ENCODE measurements at regions not wholly inside any gene's neighbourhood (a gene's known extent, or its start where the extent isn't known, plus 50 kb on each side); places are given as distances from the start of the nearest gene placed in this dataset.

DNA sequence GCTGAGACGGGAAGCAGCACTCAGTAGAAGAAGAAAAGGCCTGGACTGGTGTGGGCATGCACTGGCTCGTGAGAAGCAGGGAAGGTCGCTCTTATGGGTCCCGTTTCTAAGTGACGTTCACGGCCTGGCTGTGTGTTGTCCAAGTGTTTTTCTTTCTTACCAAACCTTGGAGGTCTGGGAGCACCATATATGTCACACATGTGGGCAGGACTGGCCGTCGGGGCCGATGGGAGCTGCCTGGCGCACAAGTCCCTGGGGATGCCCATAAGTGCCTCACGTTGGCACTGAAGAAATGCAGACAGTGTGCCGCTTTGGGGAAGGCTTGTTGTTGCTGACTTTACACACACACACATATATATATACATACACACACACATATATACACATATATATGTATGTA lies 86.0 kb upstream of the DUSP22 start:
- 4% methylated on average over 11 of the region's 12 CpGs for WGBS (ENCODE audit: low lambda C conversion rate)
- CTCF ChIA-PET, result interaction anchor here (0.7 kb wide), 1 partner anchor 887 kb away, joined by 3 read pairs; no protein-coding TSS in a partner anchor
- no peaks in the 10 kb centered on the region for H3K79me2 ChIP-seq (ENCODE audit: insufficient read depth)
- no peaks in the 10 kb centered on the region for H3F3A ChIP-seq (replicated peaks; ENCODE audit: insufficient read depth)
- no peak for DNase-seq
- peaks cover 95% of the 10 kb centered on the region for H3K27me3 ChIP-seq (ENCODE audit: insufficient read depth)
- H4K20me1 ChIP-seq (ENCODE audit: insufficient read depth), result no peaks in the 10 kb centered on the region
- no peaks in the 10 kb centered on the region for H3K9me3 ChIP-seq
- no peaks in the 10 kb centered on the region for H3K9me2 ChIP-seq
- H3K4me2 ChIP-seq, result no peak overlapping the region
- POLR2A ChIA-PET, result no interaction called here
- H3K36me3 ChIP-seq (replicated peaks in 1 of 2; ENCODE audit: control insufficient read depth in 1 of 2, insufficient read depth in 2 of 2, low read length in 1 of 2), result no peaks in the 10 kb centered on the region
- no peaks in the 10 kb centered on the region for H3K4me1 ChIP-seq (ENCODE audit: control insufficient read depth in 1 of 2, insufficient read depth in 2 of 2, low read depth in 1 of 2, low read length in 1 of 2)
- no peak overlapping the region for H3K27ac ChIP-seq (ENCODE audit: low read depth in 2 of 2, low read length in 1 of 2)
- TF ChIP-seq RAD21 (IDR thresholded peaks at IDR 0.05; ENCODE audit: low read length) (no peak), NFIC (IDR thresholded peaks at IDR 0.05; ENCODE audit: borderline replicate concordance) (no peak), TCF12 (IDR thresholded peaks at IDR 0.05) (no peak), EZH2phosphoT487 (IDR thresholded peaks at IDR 0.05; ENCODE audit: borderline replicate concordance, low read depth) (no peak), IRF3 (IDR thresholded peaks at IDR 0.05; ENCODE audit: low read depth, low read length) (no peak), RFX5 (IDR thresholded peaks at IDR 0.05; ENCODE audit: low read length) (no peak), GABPA (IDR thresholded peaks at IDR 0.05; ENCODE audit: low read depth) (no peak), CTCF (IDR thresholded peaks at IDR 0.05) (no peak)
- no peak overlapping the region for H2AFZ ChIP-seq (ENCODE audit: low read depth)
- no peak overlapping the region for H3K9ac ChIP-seq
- H3K4me3 ChIP-seq (ENCODE audit: low read depth in 2 of 2, low read length in 1 of 2), result no peak overlapping the region

DNA sequence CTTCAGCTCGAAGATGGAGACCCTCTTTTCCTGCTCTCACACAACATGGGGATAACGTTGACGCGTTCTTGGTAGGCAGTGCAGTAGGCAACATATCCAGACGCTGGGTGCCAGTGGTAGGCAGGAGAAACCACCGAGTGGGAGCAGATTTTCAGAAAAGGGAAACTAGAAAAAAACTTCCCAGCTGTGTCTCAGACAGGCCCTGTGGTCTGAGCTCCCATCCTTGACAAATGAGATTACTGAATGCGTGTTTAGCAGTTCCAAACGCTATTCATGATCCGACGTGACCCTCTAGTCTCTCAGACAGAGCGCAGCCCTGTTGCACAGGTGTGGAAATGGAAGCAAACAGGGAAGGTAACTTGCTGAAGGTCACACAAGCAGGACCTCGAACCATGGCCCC lies 83.9 kb upstream of the DUSP22 start:
- no peak for DNase-seq
- H4K20me1 ChIP-seq (ENCODE audit: insufficient read depth), result no peaks in the 10 kb centered on the region
- 23% methylated on average over 12 of the region's 12 CpGs for WGBS (ENCODE audit: low lambda C conversion rate)
- H3F3A ChIP-seq (replicated peaks; ENCODE audit: insufficient read depth), result no peaks in the 10 kb centered on the region
- ChIA-PET CTCF (interaction anchor here (0.8 kb wide), 1 partner anchor 8 kb away, joined by 3 read pairs; no protein-coding TSS in a partner anchor), POLR2A (no interaction called here)
- TF ChIP-seq PBX3 (IDR thresholded peaks at IDR 0.05) (no peak), CTCF (IDR thresholded peaks at IDR 0.05) (no peak), YY1 (IDR thresholded peaks at IDR 0.05; ENCODE audit: low read depth) (no peak), GABPA (IDR thresholded peaks at IDR 0.05; ENCODE audit: low read depth) (no peak), TCF12 (IDR thresholded peaks at IDR 0.05) (no peak), EP300 (IDR thresholded peaks at IDR 0.05; ENCODE audit: borderline replicate concordance in 1 of 2, low read depth in 1 of 2, low read length in 1 of 2) (no peak), NRF1 (IDR thresholded peaks at IDR 0.05; ENCODE audit: low read depth, low read length) (no peak), ZBTB33 (IDR thresholded peaks at IDR 0.05; ENCODE audit: borderline replicate concordance, low read depth) (no peak), POLR2AphosphoS5 (IDR thresholded peaks at IDR 0.05; ENCODE audit: low read depth, low read length) (no peak), EZH2phosphoT487 (IDR thresholded peaks at IDR 0.05; ENCODE audit: borderline replicate concordance, low read depth) (no peak), RCOR1 (IDR thresholded peaks at IDR 0.05; ENCODE audit: low read length) (no peak), FOXJ3 (CRISPR knock-in tag; IDR thresholded peaks at IDR 0.05) (no peak), ELF1 (IDR thresholded peaks at IDR 0.05) (no peak)
- no peak overlapping the region for H3K27ac ChIP-seq (ENCODE audit: low read depth in 2 of 2, low read length in 1 of 2)
- H2AFZ ChIP-seq (ENCODE audit: low read depth), result no peak overlapping the region
- no peaks in the 10 kb centered on the region for H3K36me3 ChIP-seq (replicated peaks in 1 of 2; ENCODE audit: control insufficient read depth in 1 of 2, insufficient read depth in 2 of 2, low read length in 1 of 2)
- no peaks in the 10 kb centered on the region for H3K79me2 ChIP-seq (ENCODE audit: insufficient read depth)
- no peak overlapping the region for H3K4me2 ChIP-seq
- no peaks in the 10 kb centered on the region for H3K9me2 ChIP-seq
- H3K9ac ChIP-seq, result no peak overlapping the region
- H3K4me1 ChIP-seq (ENCODE audit: control insufficient read depth in 1 of 2, insufficient read depth in 2 of 2, low read depth in 1 of 2, low read length in 1 of 2), result no peaks in the 10 kb centered on the region
- H3K9me3 ChIP-seq, result no peaks in the 10 kb centered on the region
- peaks cover 100% of the 10 kb centered on the region for H3K27me3 ChIP-seq (ENCODE audit: insufficient read depth)
- H3K4me3 ChIP-seq (ENCODE audit: low read depth in 2 of 2, low read length in 1 of 2), result no peak overlapping the region

Measured in SK-N-SH (cell line).